NCI-H187 (cell line): ENCODE measurements at regions not wholly inside any gene's neighbourhood (a gene's known extent, or its start where the extent isn't known, plus 50 kb on each side); places are given as distances from the start of the nearest gene placed in this dataset.
"Not testable (repeated sequence)": the region's sequence is repeated elsewhere in the genome, so short reads cannot be mapped to it uniquely, and the experiment has no call there.

ENCODE experiments used
- DNase-seq, 2 experiments: peaks; one replicate each; lab custom pipeline; 2025; lab: John Stamatoyannopoulos, UW

- DNase-seq: not testable (repeated sequence)
Observed at GRCh38 chr4:31750581-31750980, 1030.4 kb downstream of the PCDH7 start.

GRCh38 chr4:31755751-31756150, 1035.6 kb downstream of the PCDH7 start:
- no peak for DNase-seq

DNA sequence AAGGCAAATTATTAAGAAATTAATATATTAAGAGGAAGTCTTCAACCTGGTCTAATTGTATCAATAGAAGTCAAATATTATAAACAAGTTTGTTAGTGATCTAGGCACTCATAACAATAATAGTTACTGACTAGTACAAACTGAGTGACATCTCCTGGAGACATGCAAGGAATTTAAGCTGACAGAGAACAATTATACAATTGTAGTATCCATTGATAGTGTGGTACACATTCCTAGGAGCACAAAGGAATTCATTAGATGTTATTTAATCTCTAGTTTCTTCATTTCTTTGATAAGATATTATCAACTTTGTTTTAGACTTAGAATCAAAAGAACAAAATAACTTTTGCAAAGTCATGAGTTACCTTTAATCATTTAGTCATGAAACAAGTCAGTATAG, 1048.6 kb downstream of the PCDH7 start:
- DNase-seq: no peak

- DNase-seq: no peak
Observed at GRCh38 chr4:31783311-31783710, 1063.1 kb downstream of the PCDH7 start.

DNA sequence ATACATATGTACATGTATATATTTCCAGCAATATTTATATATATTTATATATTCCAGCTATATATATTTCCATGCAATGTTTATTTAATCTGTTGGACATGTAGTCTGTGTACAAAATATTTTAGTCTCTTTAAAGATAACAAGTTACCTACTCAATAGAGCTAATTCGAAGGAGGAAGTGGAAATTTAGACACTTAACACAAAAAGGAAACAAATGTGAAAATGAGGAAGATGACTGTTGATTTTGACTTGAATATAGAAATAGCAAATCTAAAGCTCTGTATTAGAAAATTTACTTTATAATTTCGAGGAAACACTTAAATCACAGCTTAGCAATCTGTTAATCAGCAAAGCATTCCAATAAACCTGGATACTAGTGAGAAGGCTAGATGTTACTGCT, 1064.4 kb downstream of the PCDH7 start:
- DNase-seq: no peak

DNA sequence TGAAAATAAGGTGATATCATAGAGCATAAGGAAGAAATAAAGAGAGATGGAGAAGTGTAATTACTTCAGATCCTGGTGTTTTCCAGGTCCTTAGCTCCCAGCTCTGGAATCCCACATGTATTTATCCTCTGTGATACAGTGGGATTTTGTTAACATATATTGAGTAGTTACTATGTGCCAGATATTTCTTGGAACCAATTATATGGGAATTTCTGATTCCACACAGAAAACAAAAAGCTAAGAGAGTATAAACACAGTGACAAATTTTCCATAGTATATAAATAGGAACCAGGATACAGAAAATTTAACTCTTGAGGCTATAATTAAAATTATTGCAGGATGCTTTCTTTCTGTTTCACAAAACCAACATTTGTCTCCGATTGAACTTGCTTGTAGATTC, 1067.5 kb downstream of the PCDH7 start:
- DNase-seq: no peak

DNA sequence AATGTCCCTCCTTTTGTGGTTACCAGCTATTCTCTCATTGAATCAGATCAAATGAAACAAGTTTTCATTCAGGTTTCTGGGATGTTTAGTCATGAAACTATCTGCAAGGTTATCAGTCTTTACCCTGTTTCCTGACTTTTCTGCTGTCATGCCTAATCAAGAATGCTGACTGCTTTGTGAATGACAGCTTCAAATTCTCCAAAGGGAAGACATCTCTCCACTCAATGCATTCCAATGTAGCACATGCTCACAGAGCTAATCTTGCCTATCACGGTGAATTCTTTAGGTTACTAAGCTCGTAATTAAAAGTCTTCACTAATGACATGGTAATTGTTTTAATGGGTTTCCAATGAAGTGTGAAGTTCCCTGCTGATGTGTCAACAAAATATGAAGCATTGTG, 1068.5 kb downstream of the PCDH7 start:
- no peak for DNase-seq

GRCh38 chr4:31791666-31792065, 1071.5 kb downstream of the PCDH7 start:
- DNase-seq: no peak

GRCh38 chr4:31793907-31794306, 1073.7 kb downstream of the PCDH7 start:
- DNase-seq: no peak

DNA sequence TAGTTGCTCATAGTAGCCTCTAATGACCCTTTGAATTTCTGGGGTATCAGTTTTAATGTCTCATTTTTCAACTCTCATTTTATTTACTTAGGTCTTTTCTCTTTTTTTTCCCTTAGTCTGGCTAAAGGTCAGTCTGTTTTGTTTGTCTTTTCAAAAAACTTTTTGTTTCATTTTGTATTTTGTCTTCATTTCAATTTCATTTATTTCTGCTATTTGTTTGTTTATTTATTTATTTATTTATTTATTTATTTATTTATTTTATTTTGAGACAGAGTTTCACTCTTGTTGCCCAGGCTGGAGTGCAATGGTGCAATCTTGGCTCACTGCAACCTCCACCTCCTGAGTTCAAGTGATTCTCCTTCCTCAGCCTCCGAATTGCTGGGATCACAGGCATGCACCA, 1076.9 kb downstream of the PCDH7 start:
- DNase-seq: not testable (repeated sequence)

DNA sequence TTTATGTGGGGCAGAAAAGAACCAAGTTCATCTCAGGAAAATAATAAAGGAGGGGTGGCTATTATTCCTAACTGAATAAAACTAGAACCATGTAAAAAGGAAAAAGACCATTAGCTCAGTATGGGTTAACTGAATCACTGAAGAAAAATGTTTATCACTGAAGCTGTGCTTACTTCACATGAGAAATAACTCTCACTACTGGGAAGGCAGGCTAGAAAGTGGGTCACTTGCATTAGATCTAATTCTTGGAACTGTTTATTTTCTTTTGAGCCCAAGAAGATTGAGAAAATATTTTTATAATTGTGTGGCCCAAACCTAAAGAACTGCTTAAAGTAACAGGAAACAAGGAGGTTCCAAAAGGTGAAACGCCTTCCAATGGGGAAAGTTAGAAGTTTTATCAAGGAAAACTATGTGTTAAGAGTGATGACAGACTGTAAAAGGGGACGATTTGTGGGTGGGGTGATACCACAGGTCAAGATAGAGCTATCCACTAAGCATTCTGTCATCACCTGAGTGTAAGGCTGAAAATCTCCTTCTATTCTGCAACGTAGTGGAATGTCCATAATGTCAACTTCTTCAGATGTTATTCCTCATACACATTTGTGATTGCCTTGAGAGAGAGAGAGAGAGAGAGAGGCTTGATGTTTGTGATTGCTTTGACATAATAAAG, 1083.5 kb downstream of the PCDH7 start:
- no peak for DNase-seq

- DNase-seq: no peak
Observed at GRCh38 chr4:31807036-31807435, 1086.9 kb downstream of the PCDH7 start.

- no peak for DNase-seq
Observed at GRCh38 chr4:31844350-31844749, 1124.2 kb downstream of the PCDH7 start.

DNA sequence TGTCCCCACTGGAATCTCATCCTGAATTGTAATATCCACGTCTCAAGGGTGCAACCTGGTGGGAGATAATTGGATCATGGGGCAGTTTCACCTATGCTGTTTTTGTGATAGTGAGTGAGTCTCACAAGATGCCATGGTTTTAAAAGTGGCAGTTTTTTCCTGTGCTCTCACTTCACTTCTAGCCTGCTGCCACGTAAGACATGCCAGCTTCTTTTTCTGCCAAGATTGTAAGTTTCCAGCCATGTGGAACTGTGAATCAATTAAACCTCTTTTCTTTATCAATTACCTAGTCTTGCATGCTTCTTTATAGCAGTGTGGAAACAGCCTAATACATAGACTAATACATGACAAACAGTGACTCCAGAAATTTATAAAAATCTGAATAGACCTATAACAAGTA, 1131.8 kb downstream of the PCDH7 start:
- no peak for DNase-seq

GRCh38 chr4:31877429-31877828, 1157.3 kb downstream of the PCDH7 start:
- DNase-seq: no peak

DNA sequence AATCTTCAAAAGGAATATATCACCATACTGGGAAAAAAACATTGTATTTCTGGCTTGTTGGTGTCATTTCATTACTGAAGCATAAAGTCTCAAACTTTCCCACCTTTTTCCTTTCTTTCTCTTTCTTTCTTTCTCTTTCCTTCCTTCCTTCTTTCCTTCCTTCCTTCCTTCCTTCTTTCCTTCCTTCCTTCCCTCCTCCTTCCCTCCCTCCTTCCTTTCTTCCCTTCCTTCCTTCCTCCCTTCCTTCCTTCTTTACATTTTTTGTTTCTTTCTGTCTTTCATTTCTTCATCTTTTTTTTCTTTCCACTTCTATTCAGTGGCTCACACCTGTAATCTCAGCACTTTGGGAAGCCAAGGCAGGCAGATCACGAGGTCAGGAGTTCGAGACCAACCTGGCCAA, 1160.7 kb downstream of the PCDH7 start:
- DNase-seq: not testable (repeated sequence)

DNA sequence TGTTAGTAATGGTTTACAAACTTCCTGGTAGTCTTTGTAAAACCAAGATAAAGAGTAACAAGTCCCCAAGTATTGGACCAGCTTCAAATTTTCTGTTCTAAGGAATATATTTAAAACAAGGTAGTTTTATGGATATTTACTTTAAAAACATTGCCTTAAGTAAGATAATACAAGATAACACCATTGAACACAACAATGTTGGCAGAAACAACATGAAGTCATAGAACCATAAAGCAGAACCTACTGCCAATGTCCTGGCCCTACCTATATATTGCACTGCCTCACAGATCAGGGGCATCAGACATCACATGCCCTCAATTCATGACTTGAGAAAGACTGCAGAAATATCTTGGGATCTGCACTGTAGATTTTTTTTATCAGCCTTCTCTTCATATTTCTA, 1176.2 kb downstream of the PCDH7 start:
- no peak for DNase-seq

DNA sequence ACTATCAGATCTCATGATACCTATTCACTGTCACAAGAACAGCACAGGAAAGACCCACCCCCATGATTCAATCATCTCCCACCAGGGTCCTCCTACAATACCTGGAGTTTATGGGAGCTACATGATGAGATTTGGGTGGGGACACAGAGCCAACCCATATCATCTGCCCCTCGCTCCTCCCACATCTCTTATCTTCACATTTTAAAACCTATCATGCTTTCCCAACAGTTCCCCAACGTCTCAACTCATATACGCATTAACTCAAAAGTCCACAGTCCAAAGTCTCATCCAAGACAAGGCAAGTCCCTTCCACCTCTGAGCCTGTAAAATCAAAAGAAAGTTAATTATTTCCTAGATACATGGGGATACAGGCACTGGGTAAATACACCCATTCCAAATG, 1185.2 kb downstream of the PCDH7 start:
- no peak for DNase-seq

- no peak for DNase-seq
Observed at GRCh38 chr4:31908261-31908660, 1188.1 kb downstream of the PCDH7 start.

- no peak for DNase-seq
Observed at GRCh38 chr4:31917334-31917733, 1197.2 kb downstream of the PCDH7 start.

DNA sequence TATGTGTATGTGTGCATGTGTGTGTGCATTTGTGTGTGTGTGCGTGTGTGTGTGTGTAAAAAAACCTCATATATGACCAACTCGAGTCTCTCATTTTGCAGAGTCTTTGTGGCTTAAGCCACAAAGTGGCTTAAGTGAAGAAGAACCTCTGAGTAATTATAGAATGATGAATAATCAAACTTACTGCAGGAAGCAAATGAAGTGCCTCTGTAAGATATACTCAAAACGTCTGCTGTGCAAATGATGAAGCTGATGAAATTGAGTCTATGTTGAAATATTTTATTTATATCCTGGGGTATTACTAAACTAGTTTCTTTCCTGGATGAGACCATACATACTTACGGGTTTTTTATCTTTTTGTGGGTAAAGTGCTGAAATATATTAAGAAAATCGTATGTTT, 1198.7 kb downstream of the PCDH7 start:
- DNase-seq: no peak

DNA sequence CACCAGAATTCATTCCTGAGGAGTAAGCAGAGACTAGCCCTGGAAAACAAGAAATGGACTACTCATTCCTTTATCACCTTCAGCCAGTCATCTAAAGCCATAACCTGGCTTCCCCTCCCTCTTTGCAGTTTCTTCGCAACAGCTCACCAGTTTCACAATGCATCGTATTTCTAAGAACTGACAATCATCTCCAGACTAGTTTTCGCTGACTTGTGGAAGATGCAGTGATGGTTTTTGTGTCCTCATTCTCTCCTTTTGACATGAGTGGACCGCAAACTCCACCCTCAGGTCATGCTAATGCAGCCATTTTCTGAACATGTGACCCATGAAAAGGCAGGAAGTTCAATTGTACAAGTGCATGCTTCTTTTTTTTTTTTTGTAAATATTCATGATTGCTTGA, 1203.5 kb downstream of the PCDH7 start:
- no peak for DNase-seq

DNA sequence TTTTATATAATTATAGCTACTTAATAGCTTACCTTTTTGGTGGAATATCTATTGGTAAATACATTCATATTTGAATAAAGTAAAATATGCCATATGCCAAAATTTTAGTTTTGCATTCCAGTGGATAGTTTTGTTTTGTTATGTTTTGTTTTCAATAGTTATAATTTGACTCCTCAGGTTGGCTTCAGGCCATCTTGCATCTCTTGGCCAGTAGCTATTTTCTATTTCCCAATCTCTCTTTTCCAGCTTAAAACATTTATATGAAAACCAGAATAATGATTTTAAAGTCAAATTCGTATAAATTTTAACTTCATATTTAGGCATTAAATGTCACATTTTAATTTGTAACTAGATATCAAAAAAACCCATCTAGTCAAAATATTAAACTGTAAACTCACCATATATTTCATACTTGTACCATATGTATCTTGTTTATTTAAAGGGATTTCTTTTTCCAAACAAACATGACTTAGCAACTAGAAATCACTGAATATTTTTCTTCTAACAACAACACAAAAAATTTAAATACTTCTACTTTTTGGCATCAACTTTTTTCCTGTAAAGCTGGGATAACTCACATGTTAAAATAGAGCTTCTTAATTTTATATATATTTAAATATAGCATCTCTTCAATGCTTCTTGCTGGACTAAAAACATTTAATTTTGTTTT, 1209.6 kb downstream of the PCDH7 start:
- DNase-seq: no peak

- DNase-seq: no peak
Observed at GRCh38 chr4:31946456-31946855, 1226.3 kb downstream of the PCDH7 start.
